Breast epithelium (tissue), 3 donors: ENCODE measurements at regions not wholly inside any gene's neighbourhood (a gene's known extent, or its start where the extent isn't known, plus 50 kb on each side); places are given as distances from the start of the nearest gene placed in this dataset.

Source experiments
- POLR2A ChIP-seq: fragments of 450-650 bp; IDR thresholded peaks from one replicate; pipeline ENCODE4 v1.6.1; 2016; ENCODE audit warnings: antibody characterized with exemption, mild to moderate bottlenecking, moderate library complexity
- POLR2AphosphoS5 ChIP-seq, 3 donors: sonication (generic); formaldehyde crosslinking; IDR thresholded peaks; one replicate each; pipeline ENCODE4 v1.6.1; 2017; ENCODE audit warnings: antibody characterized with exemption in 3 of 3
- TF ChIP-seq, protein P1 (sequence below), 3 donors: fragments of 450-650 bp; IDR thresholded peaks; one replicate each; pipeline ENCODE4 v1.5.1; 2016 to 2017; ENCODE audit warnings: antibody characterized with exemption in 3 of 3, mild to moderate bottlenecking in 3 of 3, moderate library complexity in 3 of 3

DNA sequence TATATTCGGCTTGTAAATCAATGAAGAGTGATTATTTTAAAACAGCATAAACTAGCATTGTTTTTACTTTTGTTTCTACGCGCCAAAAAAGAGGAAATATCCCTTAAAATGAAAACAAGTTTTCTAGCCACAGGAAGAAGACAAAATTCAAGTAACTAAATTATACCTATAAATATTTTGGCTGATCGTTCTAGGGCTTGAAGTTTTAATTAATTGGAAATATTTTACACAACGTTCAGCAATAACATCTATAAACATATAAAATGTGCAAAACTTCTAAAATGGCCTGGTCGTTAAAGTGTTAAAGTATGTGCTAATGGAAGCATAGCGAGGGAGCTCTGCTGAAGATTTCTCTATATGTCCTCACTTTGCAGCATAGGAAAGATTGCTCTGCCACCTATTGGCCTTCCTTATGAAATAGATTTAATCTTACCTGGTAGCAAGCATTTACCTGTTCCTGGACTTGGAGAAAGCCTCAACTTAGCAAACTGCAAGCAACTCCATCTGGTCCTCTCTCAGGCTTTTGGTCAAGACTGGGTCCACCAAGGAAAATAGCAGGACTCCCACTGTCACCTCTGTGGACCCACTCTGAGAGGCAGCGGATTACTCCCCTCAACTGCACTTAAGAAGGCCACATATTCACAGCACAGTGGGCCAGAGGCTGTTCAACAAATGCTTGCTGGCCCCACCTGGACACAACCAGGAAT lies 351.3 kb upstream of the RUNX1 start:
- TF ChIP-seq POLR2A (no peak), POLR2AphosphoS5 (IDR thresholded peaks at IDR 0.05) (no peak)
- TF ChIP-seq, protein P1, sequence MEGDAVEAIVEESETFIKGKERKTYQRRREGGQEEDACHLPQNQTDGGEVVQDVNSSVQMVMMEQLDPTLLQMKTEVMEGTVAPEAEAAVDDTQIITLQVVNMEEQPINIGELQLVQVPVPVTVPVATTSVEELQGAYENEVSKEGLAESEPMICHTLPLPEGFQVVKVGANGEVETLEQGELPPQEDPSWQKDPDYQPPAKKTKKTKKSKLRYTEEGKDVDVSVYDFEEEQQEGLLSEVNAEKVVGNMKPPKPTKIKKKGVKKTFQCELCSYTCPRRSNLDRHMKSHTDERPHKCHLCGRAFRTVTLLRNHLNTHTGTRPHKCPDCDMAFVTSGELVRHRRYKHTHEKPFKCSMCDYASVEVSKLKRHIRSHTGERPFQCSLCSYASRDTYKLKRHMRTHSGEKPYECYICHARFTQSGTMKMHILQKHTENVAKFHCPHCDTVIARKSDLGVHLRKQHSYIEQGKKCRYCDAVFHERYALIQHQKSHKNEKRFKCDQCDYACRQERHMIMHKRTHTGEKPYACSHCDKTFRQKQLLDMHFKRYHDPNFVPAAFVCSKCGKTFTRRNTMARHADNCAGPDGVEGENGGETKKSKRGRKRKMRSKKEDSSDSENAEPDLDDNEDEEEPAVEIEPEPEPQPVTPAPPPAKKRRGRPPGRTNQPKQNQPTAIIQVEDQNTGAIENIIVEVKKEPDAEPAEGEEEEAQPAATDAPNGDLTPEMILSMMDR (IDR thresholded peaks at IDR 0.05) = peak; percentile 57 to 77 (median 59)
